ENCODE measurements at regions not wholly inside any gene's neighbourhood (a gene's known extent, or its start where the extent isn't known, plus 50 kb on each side); places are given as distances from the start of the nearest gene placed in this dataset.

DNA sequence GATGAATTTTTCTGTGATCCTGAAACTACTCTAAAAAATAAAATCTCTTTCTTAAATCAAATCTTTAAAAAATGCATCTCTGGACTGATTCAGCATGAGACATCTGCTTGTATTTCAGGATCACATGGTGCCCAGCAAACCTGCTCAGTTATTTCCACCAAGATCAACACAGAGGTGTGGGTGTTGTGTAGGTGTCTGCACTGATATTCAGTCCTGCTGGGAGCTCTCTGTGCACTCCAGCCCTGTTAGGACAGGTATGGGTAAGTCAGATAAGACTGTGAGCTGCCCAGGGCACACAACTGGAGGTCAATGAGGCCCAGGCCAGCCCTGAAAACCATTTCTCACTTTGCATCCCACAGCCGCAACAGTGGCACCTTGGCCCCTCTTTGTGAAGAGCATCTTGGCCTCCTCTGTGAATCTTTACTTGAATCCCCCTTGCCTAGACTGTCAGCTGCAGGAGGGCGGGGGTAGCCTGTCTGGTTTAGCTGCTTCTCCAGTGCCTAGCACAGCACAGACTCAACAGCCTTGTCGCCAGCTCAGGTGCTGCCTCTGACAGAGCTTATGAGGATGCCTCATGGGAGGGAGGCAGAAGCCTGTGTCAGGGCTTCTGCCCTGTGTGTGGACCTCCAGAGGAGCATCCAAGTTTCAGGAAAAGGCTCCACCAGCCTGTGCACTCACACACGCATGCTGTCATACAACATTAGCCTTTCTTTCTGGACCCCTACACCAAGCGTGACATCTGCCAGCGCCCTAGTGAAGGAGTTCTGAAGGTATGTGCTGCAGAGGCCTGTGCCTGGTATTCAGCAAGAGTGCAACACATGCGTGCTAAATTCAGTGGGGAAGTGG, 187.6 kb upstream of the CST7 start:
- ChIA-PET POLR2A (no interaction called here), CTCF (no interaction called here)
- no peak for TF ChIP-seq POLR2AphosphoS5 (IDR thresholded peaks at IDR 0.05; ENCODE audit: insufficient read depth, low read depth, low read length)
- TF ChIP-seq, protein P1, sequence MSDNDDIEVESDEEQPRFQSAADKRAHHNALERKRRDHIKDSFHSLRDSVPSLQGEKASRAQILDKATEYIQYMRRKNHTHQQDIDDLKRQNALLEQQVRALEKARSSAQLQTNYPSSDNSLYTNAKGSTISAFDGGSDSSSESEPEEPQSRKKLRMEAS (IDR thresholded peaks at IDR 0.05; ENCODE audit: insufficient read depth, insufficient read length): no peak
- no peak for TF ChIP-seq JUN (IDR thresholded peaks at IDR 0.05; ENCODE audit: borderline replicate concordance, insufficient read depth, insufficient read length, low read depth)
- no peak for TF ChIP-seq POLR2A (IDR thresholded peaks at IDR 0.05; ENCODE audit: low read depth, low read length)
- TF ChIP-seq FOS (IDR thresholded peaks at IDR 0.05; ENCODE audit: borderline replicate concordance, insufficient read depth, low read length): no peak
- no peak for TF ChIP-seq EZH2 (IDR thresholded peaks at IDR 0.05; ENCODE audit: borderline replicate concordance, low read depth, low read length, severe bottlenecking)
- no peak for TF ChIP-seq MYC (IDR thresholded peaks at IDR 0.05; ENCODE audit: low read depth, low read length)
- TF ChIP-seq, protein P2, sequence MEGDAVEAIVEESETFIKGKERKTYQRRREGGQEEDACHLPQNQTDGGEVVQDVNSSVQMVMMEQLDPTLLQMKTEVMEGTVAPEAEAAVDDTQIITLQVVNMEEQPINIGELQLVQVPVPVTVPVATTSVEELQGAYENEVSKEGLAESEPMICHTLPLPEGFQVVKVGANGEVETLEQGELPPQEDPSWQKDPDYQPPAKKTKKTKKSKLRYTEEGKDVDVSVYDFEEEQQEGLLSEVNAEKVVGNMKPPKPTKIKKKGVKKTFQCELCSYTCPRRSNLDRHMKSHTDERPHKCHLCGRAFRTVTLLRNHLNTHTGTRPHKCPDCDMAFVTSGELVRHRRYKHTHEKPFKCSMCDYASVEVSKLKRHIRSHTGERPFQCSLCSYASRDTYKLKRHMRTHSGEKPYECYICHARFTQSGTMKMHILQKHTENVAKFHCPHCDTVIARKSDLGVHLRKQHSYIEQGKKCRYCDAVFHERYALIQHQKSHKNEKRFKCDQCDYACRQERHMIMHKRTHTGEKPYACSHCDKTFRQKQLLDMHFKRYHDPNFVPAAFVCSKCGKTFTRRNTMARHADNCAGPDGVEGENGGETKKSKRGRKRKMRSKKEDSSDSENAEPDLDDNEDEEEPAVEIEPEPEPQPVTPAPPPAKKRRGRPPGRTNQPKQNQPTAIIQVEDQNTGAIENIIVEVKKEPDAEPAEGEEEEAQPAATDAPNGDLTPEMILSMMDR (IDR thresholded peaks at IDR 0.05; ENCODE audit: extremely low read depth in 1 of 2, insufficient read depth in 1 of 2, low read depth in 1 of 2, low read length in 2 of 2): no peak
- no peak for TF ChIP-seq GATA2 (IDR thresholded peaks at IDR 0.05; ENCODE audit: insufficient read depth, insufficient read length, low read depth, low read length)
- no peaks in the 10 kb centered on the region for H3K27me3 ChIP-seq (ENCODE audit: control insufficient read depth in 2 of 2, insufficient read depth in 2 of 2, low read length in 2 of 2)
- no peak for FAIRE-seq
- H3K27ac ChIP-seq (ENCODE audit: insufficient read depth, low read depth, low read length): no peak overlapping the region
- dilution Hi-C loops (cut with MboI; ENCODE audit: extremely low pct_ligation_motif_present, low sequenced_read_pairs) (no loop called here), intact Hi-C loops (cut with micrococcal nuclease) (no loop called here)
- H4K20me1 ChIP-seq (replicated peaks; ENCODE audit: control insufficient read depth, extremely low read depth, insufficient read depth, low read length): no peaks in the 10 kb centered on the region
- no peak for DNase-seq (ENCODE audit: low read depth, low spot score)
- no TSS peak for BruUV-seq (replicated peaks)
- no peak overlapping the region for H3K4me2 ChIP-seq (ENCODE audit: insufficient read depth, low read length)
- no peaks in the 10 kb centered on the region for H3K9me1 ChIP-seq (replicated peaks; ENCODE audit: control insufficient read depth, extremely low read depth, insufficient read depth, low read length)
- H2AFZ ChIP-seq (ENCODE audit: low read depth, low read length): no peak overlapping the region
- no peaks in the 10 kb centered on the region for H3K36me3 ChIP-seq (ENCODE audit: control insufficient read depth in 2 of 2, extremely low read depth in 1 of 2, insufficient read depth in 2 of 2, low read length in 2 of 2)
- no peak overlapping the region for H3K4me3 ChIP-seq (replicated peaks in 1 of 3; ENCODE audit: insufficient read depth in 1 of 3, low read depth in 1 of 3, low read length in 3 of 3)
- H3K9ac ChIP-seq (replicated peaks; ENCODE audit: extremely low read depth, insufficient read depth, low read length): no peak overlapping the region
- no peaks in the 10 kb centered on the region for H3K9me3 ChIP-seq (replicated peaks; ENCODE audit: control insufficient read depth, insufficient read depth, low read length)
- H3K4me1 ChIP-seq (ENCODE audit: control insufficient read depth, extremely low read depth, insufficient read depth, low read length): no peaks in the 10 kb centered on the region
- H3K79me2 ChIP-seq (ENCODE audit: control insufficient read depth, insufficient read depth, low read length): no peaks in the 10 kb centered on the region

Data from endothelial cell of umbilical vein (primary cell).